GM23248 (cell line): ENCODE measurements at regions not wholly inside any gene's neighbourhood (a gene's known extent, or its start where the extent isn't known, plus 50 kb on each side); places are given as distances from the start of the nearest gene placed in this dataset.

Experiments
- DNase-seq: peaks from one replicate; pipeline ENCODE4 v3.0.0-alpha.2; 2015
- H2AFZ ChIP-seq: fragments of 200-600 bp; sonication (generic); 2 replicates; pipeline ENCODE4 v1.6.1; 2016; ENCODE audit warnings: antibody characterized with exemption
- H3F3A ChIP-seq: fragments of 200-600 bp; sonication (generic); 2 replicates; pipeline ENCODE4 v1.6.1; 2016; ENCODE audit warnings: mild to moderate bottlenecking, antibody characterized with exemption, mixed run types; ENCODE audit not compliant: insufficient read depth
- H3K27ac ChIP-seq: fragments of 200-600 bp; sonication (generic); 2 replicates; pipeline ENCODE4 v1.5.1; 2016; ENCODE audit warnings: mild to moderate bottlenecking
- H3K27me3 ChIP-seq: fragments of 200-600 bp; sonication (generic); replicated peaks from 2 replicates; pipeline ENCODE4 v1.6.1; 2016; ENCODE audit warnings: mild to moderate bottlenecking; ENCODE audit not compliant: insufficient read depth
- H3K36me3 ChIP-seq: fragments of 200-600 bp; sonication (generic); 2 replicates; pipeline ENCODE4 v1.6.1; 2016; ENCODE audit warnings: low read depth, mild to moderate bottlenecking
- H3K4me1 ChIP-seq: fragments of 200-600 bp; sonication (generic); 2 replicates; pipeline ENCODE4 v1.6.1; 2016; ENCODE audit warnings: mild to moderate bottlenecking; ENCODE audit not compliant: insufficient read depth
- H3K4me2 ChIP-seq: fragments of 200-600 bp; sonication (generic); one replicate; pipeline ENCODE4 v1.6.1; 2016; ENCODE audit warnings: mild to moderate bottlenecking; ENCODE audit not compliant: unreplicated experiment
- H3K4me3 ChIP-seq: fragments of 200-600 bp; sonication (generic); 2 replicates; pipeline ENCODE4 v1.5.1; 2016; ENCODE audit warnings: mild to moderate bottlenecking
- H3K79me2 ChIP-seq: fragments of 200-600 bp; sonication (generic); 2 replicates; pipeline ENCODE4 v1.6.1; 2016; ENCODE audit warnings: mild to moderate bottlenecking; ENCODE audit not compliant: insufficient read depth
- H3K9ac ChIP-seq: fragments of 200-600 bp; sonication (generic); 2 replicates; pipeline ENCODE4 v1.6.1; 2016; ENCODE audit warnings: mild to moderate bottlenecking
- H3K9me2 ChIP-seq: fragments of 200-600 bp; sonication (generic); 2 replicates; pipeline ENCODE4 v1.6.1; 2016; ENCODE audit warnings: mixed run types, mild to moderate bottlenecking, moderate library complexity; ENCODE audit not compliant: insufficient read depth
- H3K9me3 ChIP-seq: fragments of 200-600 bp; sonication (generic); one replicate; pipeline ENCODE4 v1.6.1; 2017; ENCODE audit warnings: low read depth
- H4K20me1 ChIP-seq: fragments of 200-600 bp; sonication (generic); 2 replicates; pipeline ENCODE4 v1.6.0; 2016; ENCODE audit not compliant: insufficient read depth
- EZH2 ChIP-seq: fragments of 200-600 bp; sonication (generic); IDR thresholded peaks from 2 replicates; pipeline ENCODE4 v1.6.1; 2018; ENCODE audit warnings: antibody characterized with exemption, mild to moderate bottlenecking; ENCODE audit not compliant: insufficient read depth, poor library complexity, severe bottlenecking
- EZH2phosphoT487 ChIP-seq: fragments of 200-600 bp; sonication (generic); IDR thresholded peaks from 2 replicates; pipeline ENCODE4 v1.6.1; 2018; ENCODE audit warnings: antibody characterized with exemption, moderate library complexity, mild to moderate bottlenecking, low read depth; ENCODE audit not compliant: insufficient read depth
- WGBS, 2 experiments: methylation state at CpG; one replicate each; pipeline ENCODE4 v1.1.6; 2015 to 2017; ENCODE audit warnings: low lambda C conversion rate in 2 of 2, low coverage in 1 of 2; ENCODE audit errors: missing lambda C conversion rate in 2 of 2; 5-methylcytosine and 5-hydroxymethylcytosine counted together
- in situ Hi-C: fragments of 300-500 bp; cut with MboI; formaldehyde crosslinking; loops from 2 replicates; pipeline ENCODE4 v1.15.0; 2020

DNA sequence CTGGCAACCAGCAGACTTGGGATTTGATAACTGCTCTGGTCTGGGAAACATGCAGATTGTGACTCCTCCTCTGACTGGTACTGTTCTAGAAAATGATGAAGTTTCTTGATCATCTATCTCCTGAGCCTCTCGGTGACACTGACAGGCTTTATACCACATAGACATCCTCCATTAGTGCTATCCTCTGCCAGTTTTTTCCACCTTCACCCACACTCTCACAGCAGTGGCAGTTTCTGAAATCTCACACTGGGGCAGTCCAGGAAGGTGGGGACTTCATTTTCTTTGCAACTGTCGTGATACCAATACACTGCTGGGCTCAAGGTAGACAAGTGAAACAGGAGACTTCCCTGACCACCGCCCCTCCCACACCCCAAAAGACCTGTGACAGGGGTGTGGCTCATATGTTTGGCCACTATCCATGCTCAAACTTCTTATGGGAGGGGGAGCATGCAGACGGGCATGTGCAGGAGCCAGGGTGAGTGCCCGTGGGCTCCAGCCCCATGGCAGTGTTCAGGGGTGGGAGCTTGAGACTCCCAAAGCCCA lies 66.3 kb upstream of the RMDN2 start:
- Histone ChIP-seq H2AFZ (peak overlapping the region; percentile 43; the same call in 1 of the 2 replicates), H3K4me2 (no peak overlapping the region), H3K4me1 (peaks cover 27% of the 10 kb centered on the region), H3K4me3 (no peak overlapping the region), H3K9me2 (no peaks in the 10 kb centered on the region), H3F3A (no peaks in the 10 kb centered on the region), H3K79me2 (no peaks in the 10 kb centered on the region), H4K20me1 (no peaks in the 10 kb centered on the region), H3K27ac (peak overlapping the region; percentile 62), H3K9ac (peak overlapping the region; percentile 51; the same call in 1 of the 2 replicates), H3K9me3 (no peaks in the 10 kb centered on the region), H3K27me3 (no peaks in the 10 kb centered on the region), H3K36me3 (no peaks in the 10 kb centered on the region)
- WGBS, 2 experiments, result 69 to 71% methylated on average over 5 of the region's 5 CpGs
- no peak for DNase-seq
- in situ Hi-C loops, result no loop called here
- TF ChIP-seq EZH2phosphoT487, result no peak
- no peak for TF ChIP-seq EZH2

DNA sequence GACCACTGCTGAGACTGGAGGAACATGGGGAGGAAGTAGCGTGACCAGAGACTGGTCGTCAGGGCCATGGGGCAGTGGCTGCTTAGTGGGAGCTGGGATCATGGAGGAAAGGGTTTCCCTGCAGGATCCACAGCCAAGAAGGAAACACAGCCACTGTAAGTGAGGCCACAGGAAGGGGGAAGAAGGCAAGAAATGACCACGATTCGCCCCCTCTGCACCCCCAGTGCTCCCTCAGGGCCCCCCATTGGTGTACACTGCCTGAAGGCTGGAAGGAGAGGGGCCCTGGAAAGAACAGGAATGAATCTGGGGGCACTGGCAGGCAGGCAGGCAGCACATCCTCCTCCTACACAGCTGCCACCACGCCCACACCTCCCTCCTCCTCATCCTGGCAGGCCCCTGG lies 62.5 kb upstream of the RMDN2 start:
- Histone ChIP-seq H3K4me1 (peaks cover 14% of the 10 kb centered on the region), H3K9ac (no peak overlapping the region), H3K4me2 (no peak overlapping the region), H2AFZ (no peak overlapping the region), H3K4me3 (no peak overlapping the region), H3K27ac (no peak overlapping the region), H3K79me2 (no peaks in the 10 kb centered on the region), H3K9me3 (no peaks in the 10 kb centered on the region), H3K27me3 (no peaks in the 10 kb centered on the region), H3F3A (no peaks in the 10 kb centered on the region), H3K36me3 (no peaks in the 10 kb centered on the region), H3K9me2 (no peaks in the 10 kb centered on the region), H4K20me1 (no peaks in the 10 kb centered on the region)
- TF ChIP-seq EZH2, result no peak
- no peak for TF ChIP-seq EZH2phosphoT487
- 74 to 86% methylated on average over 3 to 5 of the region's 5 CpGs for WGBS, 2 experiments
- in situ Hi-C loops, result no loop called here
- no peak for DNase-seq

DNA sequence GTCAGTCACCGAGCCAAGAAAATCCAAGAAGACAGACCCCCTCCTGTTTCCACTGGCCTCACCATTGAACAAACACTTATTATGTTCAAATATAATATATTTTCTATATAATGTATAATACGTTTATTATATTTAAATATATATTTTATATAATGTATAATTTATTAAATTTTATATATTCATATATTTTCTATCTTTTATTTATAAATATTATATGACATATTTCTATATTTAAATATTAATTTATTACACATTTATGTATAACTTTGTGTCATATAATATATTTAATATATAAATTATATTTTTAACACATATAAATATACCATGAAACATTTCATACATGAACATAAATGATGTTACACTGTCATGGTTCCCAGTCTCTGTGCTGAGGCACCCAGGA lies 60.9 kb upstream of the RMDN2 start:
- Histone ChIP-seq H4K20me1 (no peaks in the 10 kb centered on the region), H3K4me1 (peaks cover under 1% of the 10 kb centered on the region; the same call in 1 of the 2 replicates), H3K4me2 (no peak overlapping the region), H3K27ac (no peak overlapping the region), H3K27me3 (no peaks in the 10 kb centered on the region), H3K79me2 (no peaks in the 10 kb centered on the region), H2AFZ (no peak overlapping the region), H3F3A (no peaks in the 10 kb centered on the region), H3K9ac (no peak overlapping the region), H3K36me3 (no peaks in the 10 kb centered on the region), H3K9me3 (no peaks in the 10 kb centered on the region), H3K9me2 (no peaks in the 10 kb centered on the region), H3K4me3 (no peak overlapping the region)
- no peak for TF ChIP-seq EZH2phosphoT487
- TF ChIP-seq EZH2, result no peak
- 77 to 89% methylated on average over 2 of the region's 2 CpGs for WGBS, 2 experiments
- DNase-seq, result no peak
- in situ Hi-C loops, result no loop called here

DNA sequence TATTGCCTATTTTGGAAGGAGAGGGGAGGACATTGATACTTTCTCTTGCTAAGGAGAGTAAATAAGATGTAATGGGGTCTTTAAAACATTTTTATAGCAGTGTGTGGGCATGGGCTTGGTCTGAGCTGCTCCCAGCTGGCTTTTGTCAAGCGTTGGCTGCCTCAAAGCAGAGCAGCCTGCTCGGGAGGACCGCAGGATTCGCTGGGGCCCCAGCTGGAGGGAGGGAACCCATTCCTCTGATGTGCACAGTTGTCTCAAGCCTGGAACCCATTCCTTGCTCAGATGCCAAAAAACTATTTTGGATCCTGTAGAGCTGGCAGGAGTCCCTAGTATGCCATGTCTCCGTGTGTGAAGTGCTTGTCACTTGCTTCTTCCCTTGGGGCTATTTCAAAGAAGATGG lies 59.4 kb upstream of the RMDN2 start:
- no peak for DNase-seq
- no peaks in the 10 kb centered on the region for H3K36me3 ChIP-seq
- no peaks in the 10 kb centered on the region for H3K9me3 ChIP-seq
- no peaks in the 10 kb centered on the region for H4K20me1 ChIP-seq
- no peaks in the 10 kb centered on the region for H3K79me2 ChIP-seq
- H3K4me2 ChIP-seq, result no peak overlapping the region
- H3F3A ChIP-seq, result 0 out of 2 replicates have a peak, but pooled peaks cover 2% of the 10 kb centered on the region
- H3K9me2 ChIP-seq, result no peaks in the 10 kb centered on the region
- no peak overlapping the region for H2AFZ ChIP-seq
- H3K27ac ChIP-seq, result no peak overlapping the region
- peaks cover 13% of the 10 kb centered on the region for H3K4me1 ChIP-seq
- H3K9ac ChIP-seq, result no peak overlapping the region
- 45 to 49% methylated on average over 5 of the region's 5 CpGs for WGBS, 2 experiments
- no peak overlapping the region for H3K4me3 ChIP-seq
- no peaks in the 10 kb centered on the region for H3K27me3 ChIP-seq
- TF ChIP-seq EZH2phosphoT487 (no peak), EZH2 (no peak)
- in situ Hi-C loops, result no loop called here

DNA sequence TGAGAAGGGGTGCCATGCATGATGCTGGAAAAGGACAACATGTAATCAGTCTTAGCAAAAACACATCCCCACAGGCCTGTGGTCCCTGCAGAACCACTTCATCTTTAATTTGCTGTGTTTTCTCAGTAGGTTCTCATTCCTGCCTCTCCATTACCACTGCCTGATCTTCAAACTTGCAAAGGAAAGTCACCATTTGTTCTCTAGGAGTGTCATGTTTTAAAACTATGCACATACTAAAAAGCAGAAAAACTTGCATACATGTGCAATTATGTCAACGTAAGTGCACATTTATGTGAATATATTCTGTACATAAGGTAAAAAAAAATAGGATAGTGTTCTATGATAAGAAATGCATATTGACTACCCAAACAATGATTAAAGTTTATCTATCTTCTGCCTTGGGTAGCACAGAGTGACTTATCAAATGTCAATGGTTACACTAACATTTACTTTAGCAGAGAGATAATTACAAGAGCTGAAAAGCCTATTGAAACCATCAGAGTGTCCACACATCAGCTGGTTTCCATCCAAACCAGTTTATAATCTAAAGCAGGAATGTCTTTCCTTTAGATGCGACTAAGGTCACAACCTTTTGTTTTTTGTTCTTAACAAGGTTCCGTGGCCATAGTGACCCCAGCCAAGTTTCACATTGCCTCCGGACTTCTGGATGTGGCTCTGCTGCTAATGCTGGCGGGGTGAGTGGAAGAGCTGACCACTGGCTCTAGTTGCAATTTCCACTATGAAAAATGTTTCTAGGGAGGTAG lies 58.7 kb upstream of the RMDN2 start:
- in situ Hi-C loops, result no loop called here
- H3K4me3 ChIP-seq, result no peak overlapping the region
- no peak overlapping the region for H2AFZ ChIP-seq
- H3K27ac ChIP-seq, result no peak overlapping the region
- 77 to 81% methylated on average over 5 of the region's 5 CpGs for WGBS, 2 experiments
- DNase-seq, result no peak
- H3K27me3 ChIP-seq, result no peaks in the 10 kb centered on the region
- H3K9me3 ChIP-seq, result no peaks in the 10 kb centered on the region
- TF ChIP-seq EZH2phosphoT487 (no peak), EZH2 (no peak)
- H3K9me2 ChIP-seq, result no peaks in the 10 kb centered on the region
- no peak overlapping the region for H3K9ac ChIP-seq
- peaks cover 9% of the 10 kb centered on the region for H3F3A ChIP-seq
- no peaks in the 10 kb centered on the region for H3K36me3 ChIP-seq
- no peak overlapping the region for H3K4me2 ChIP-seq
- peaks cover 20% of the 10 kb centered on the region for H3K4me1 ChIP-seq
- no peaks in the 10 kb centered on the region for H4K20me1 ChIP-seq
- H3K79me2 ChIP-seq, result no peaks in the 10 kb centered on the region
